ENCODE measurements at regions not wholly inside any gene's neighbourhood (a gene's known extent, or its start where the extent isn't known, plus 50 kb on each side); places are given as distances from the start of the nearest gene placed in this dataset.
A peak's percentile ranks its signal among the peaks of the same experiment; 100 is the strongest.

- Histone ChIP-seq H3K4me1 (no peaks in the 10 kb centered on the region), H3K4me3 (no peak overlapping the region), H3K9me3 (no peaks in the 10 kb centered on the region), H3K27me3 (ENCODE audit: insufficient read depth in 3 of 3, low read length in 2 of 3) (no peaks in the 10 kb centered on the region), H3K36me3 (ENCODE audit: insufficient read depth in 1 of 2, low read depth in 1 of 2) (no peaks in the 10 kb centered on the region), H3K27ac (peak overlapping the region; percentile 68)
- TF ChIP-seq, protein P1, sequence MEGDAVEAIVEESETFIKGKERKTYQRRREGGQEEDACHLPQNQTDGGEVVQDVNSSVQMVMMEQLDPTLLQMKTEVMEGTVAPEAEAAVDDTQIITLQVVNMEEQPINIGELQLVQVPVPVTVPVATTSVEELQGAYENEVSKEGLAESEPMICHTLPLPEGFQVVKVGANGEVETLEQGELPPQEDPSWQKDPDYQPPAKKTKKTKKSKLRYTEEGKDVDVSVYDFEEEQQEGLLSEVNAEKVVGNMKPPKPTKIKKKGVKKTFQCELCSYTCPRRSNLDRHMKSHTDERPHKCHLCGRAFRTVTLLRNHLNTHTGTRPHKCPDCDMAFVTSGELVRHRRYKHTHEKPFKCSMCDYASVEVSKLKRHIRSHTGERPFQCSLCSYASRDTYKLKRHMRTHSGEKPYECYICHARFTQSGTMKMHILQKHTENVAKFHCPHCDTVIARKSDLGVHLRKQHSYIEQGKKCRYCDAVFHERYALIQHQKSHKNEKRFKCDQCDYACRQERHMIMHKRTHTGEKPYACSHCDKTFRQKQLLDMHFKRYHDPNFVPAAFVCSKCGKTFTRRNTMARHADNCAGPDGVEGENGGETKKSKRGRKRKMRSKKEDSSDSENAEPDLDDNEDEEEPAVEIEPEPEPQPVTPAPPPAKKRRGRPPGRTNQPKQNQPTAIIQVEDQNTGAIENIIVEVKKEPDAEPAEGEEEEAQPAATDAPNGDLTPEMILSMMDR (IDR thresholded peaks at IDR 0.05): no peak
- ATAC-seq: no peak
- intact Hi-C loops (cut with DNase I): no loop called here
- no peak for DNase-seq
- 76 to 80% (median 76%) methylated on average over 5 of the region's 5 CpGs for WGBS, 3 donors
Observed at GRCh38 chr20:23269954-23270353, 80.6 kb upstream of the NXT1 start.

DNA sequence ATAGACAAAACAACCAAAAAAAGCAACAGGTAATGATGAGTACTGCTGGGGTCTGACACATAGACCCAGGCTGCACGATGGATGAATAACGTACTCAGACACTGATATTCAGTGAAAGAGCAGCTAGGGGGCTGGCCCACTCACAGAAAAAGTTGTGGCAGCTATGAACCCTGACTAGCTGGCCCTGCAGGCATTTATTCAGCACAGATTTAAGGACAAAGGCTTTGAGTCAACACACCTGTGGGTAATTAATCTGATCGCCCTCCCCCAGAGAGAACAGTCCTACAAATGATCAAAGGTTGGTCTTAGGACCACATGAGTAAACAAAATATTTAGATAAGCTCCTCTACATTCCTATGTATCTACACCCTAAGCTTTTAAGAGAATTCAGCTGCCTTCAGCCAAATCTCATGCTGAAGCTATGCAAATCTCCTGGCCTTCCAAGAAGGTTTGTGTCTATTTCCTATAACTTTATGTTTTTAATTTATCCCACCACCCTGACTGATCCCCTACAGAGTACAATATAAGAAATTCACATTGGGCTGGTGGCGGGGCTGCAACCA, 81.7 kb upstream of the NXT1 start:
- ATAC-seq (no peak), DNase-seq (no peak)
- Histone ChIP-seq H3K4me1 (no peaks in the 10 kb centered on the region), H3K4me3 (no peak overlapping the region), H3K9me3 (no peaks in the 10 kb centered on the region), H3K36me3 (ENCODE audit: insufficient read depth in 1 of 2, low read depth in 1 of 2) (no peaks in the 10 kb centered on the region), H3K27ac (no peak overlapping the region), H3K27me3 (ENCODE audit: insufficient read depth in 3 of 3, low read length in 2 of 3) (no peaks in the 10 kb centered on the region)
- intact Hi-C loops (cut with DNase I): no loop called here
- WGBS, 3 donors: 89 to 95% (median 92%) methylated on average over 4 of the region's 4 CpGs
- TF ChIP-seq, protein P1 (IDR thresholded peaks at IDR 0.05): no peak

- no peaks in the 10 kb centered on the region for H3K27me3 ChIP-seq (ENCODE audit: insufficient read depth in 3 of 3, low read length in 2 of 3)
- H3K36me3 ChIP-seq (ENCODE audit: insufficient read depth in 1 of 2, low read depth in 1 of 2): no peaks in the 10 kb centered on the region
- intact Hi-C loops (cut with DNase I): no loop called here
- no peak for ATAC-seq
- WGBS, 3 donors: 91 to 95% (median 93%) methylated on average over 2 of the region's 2 CpGs
- no peak overlapping the region for H3K4me3 ChIP-seq
- H3K4me1 ChIP-seq: no peaks in the 10 kb centered on the region
- no peak for DNase-seq
- TF ChIP-seq, protein P1 (IDR thresholded peaks at IDR 0.05): no peak
- no peaks in the 10 kb centered on the region for H3K9me3 ChIP-seq
- H3K27ac ChIP-seq: no peak overlapping the region
Observed at GRCh38 chr20:23267909-23268308, 82.7 kb upstream of the NXT1 start.

GRCh38 chr20:23266530-23267398, 83.8 kb upstream of the NXT1 start:
- H3K36me3 ChIP-seq (ENCODE audit: insufficient read depth in 1 of 2, low read depth in 1 of 2): no peaks in the 10 kb centered on the region
- no peaks in the 10 kb centered on the region for H3K9me3 ChIP-seq
- WGBS, 3 donors: 85 to 89% (median 85%) methylated on average over 7 of the region's 7 CpGs
- TF ChIP-seq, protein P1 (IDR thresholded peaks at IDR 0.05): no peak
- intact Hi-C loops (cut with DNase I): no loop called here
- no peak for DNase-seq
- ATAC-seq: no peak
- no peak overlapping the region for H3K27ac ChIP-seq
- no peak overlapping the region for H3K4me3 ChIP-seq
- H3K27me3 ChIP-seq (ENCODE audit: insufficient read depth in 3 of 3, low read length in 2 of 3): no peaks in the 10 kb centered on the region
- H3K4me1 ChIP-seq: no peaks in the 10 kb centered on the region
